H7 (cell line): ENCODE measurements at regions not wholly inside any gene's neighbourhood (a gene's known extent, or its start where the extent isn't known, plus 50 kb on each side); places are given as distances from the start of the nearest gene placed in this dataset.
"Not testable (repeated sequence)": the region's sequence is repeated elsewhere in the genome, so short reads cannot be mapped to it uniquely, and the experiment has no call there.

Experiments used
- DNase-seq: peaks from one replicate; pipeline ENCODE4 v3.0.0; 2012
- H3K27me3 ChIP-seq: 2 replicates; pipeline ENCODE4 v1.6.0; 2011; ENCODE audit warnings: mild to moderate bottlenecking, low read length; ENCODE audit not compliant: control insufficient read depth, insufficient read depth
- H3K36me3 ChIP-seq: replicated peaks from 2 replicates; pipeline ENCODE4 v1.5.1; 2011; ENCODE audit warnings: low read length; ENCODE audit not compliant: control insufficient read depth, insufficient read depth
- H3K4me3 ChIP-seq: 2 replicates; pipeline ENCODE4 v1.5.1; 2011; ENCODE audit warnings: low read depth, mild to moderate bottlenecking, control low read depth, low read length, moderate library complexity; ENCODE audit not compliant: insufficient read depth

DNA sequence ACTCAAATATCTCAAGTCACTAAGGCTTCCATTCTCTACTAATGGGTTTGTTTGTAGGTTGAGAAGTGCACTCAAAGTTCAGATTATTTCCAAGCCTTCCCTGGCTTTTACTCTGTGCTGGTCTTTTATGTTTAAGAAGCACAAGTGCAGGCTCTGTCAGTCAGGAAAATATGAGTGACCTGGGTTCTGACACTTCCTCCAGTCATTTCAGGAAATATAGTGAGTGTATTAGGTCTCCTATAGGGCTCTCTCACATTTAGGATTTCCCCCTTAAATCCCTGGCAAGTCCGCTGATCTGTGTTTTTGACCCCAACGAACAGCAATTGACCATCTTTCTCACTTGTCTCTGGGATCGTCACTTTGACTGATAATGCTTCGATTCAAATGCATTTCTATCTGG lies 210.2 kb downstream of the ARPP21 start:
- no peak overlapping the region for H3K4me3 ChIP-seq
- no peaks in the 10 kb centered on the region for H3K27me3 ChIP-seq
- no peaks in the 10 kb centered on the region for H3K36me3 ChIP-seq
- no peak for DNase-seq

DNA sequence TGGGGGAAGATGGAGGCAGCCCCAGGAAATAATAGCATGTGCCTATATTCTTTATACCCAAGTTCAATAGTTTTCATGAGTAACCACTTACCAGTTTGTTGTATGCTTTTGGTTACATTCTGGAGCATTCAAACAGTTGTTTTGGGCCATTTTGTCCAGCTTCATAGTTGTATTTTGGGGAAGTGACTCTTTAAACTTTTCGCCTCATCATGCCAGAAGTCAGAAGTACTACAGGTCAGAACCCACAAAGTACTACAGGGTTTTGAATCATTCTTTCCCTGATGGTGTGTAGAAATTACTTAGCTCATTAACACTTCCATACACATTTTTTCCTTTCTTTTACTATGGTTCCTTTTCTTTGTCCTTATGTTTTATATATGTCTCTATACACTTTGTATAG lies 210.6 kb downstream of the ARPP21 start:
- no peak overlapping the region for H3K4me3 ChIP-seq
- DNase-seq = no peak
- H3K36me3 ChIP-seq = no peaks in the 10 kb centered on the region
- no peaks in the 10 kb centered on the region for H3K27me3 ChIP-seq

DNA sequence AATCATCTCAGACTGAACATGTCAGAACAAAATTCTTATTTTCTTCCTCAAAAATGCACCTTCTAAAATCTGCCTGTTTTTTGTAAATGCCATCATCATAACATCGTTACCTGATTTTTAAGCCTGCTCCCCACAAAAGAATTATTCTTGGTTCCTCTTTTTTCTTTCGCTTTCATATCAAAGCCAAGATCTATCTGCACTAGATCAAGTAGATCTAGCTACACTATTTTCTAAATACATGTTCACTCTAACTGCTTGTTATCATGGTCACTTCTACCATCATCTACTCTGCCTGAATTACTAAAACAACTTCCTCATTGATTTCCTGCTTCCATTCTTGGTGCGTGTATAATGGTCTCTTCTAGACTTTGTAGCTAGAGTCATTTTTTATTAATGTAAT lies 217.7 kb downstream of the ARPP21 start:
- no peak for DNase-seq
- no peaks in the 10 kb centered on the region for H3K36me3 ChIP-seq
- no peaks in the 10 kb centered on the region for H3K27me3 ChIP-seq
- no peak overlapping the region for H3K4me3 ChIP-seq

DNA sequence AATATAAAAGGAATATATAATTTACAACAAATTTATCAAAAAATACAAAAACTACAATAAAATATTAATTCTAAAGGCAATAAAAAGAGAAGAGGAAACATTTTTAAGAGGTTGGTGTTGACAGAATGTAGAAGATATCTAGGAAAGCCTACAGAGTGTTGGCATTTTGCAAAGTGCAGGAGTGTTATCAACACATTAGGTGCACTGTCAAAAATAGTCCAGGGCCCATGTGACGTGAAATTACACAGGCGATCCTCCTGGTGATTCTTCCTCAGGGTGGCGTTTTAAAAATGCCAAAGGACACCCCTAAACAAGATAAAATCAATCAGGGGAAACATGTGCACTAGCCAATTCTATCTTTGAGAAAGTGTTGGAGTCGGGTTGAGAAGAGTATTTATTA lies 222.7 kb downstream of the ARPP21 start:
- no peak for DNase-seq
- Histone ChIP-seq H3K36me3 (no peaks in the 10 kb centered on the region), H3K27me3 (no peaks in the 10 kb centered on the region), H3K4me3 (no peak overlapping the region)

DNA sequence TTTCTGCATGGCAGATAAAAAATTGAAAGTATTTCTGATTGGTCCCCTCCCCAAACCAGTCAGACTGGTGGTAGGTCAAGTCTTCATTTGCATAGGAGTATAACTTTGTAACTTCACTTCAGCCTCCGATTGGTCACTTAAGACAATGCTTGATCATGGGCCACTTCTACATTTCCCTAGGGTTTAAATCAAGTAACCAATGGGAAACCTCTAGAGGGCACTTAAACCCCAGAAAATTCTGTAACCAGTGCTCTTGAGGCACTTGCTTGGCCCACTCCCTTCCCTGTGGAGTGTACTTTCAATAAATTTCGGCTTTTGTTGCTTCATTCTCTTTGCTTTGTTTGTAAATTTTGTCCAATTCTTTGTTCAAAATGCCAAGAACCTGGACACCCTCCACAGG lies 225.5 kb downstream of the ARPP21 start:
- Histone ChIP-seq H3K36me3 (no peaks in the 10 kb centered on the region), H3K4me3 (no peak overlapping the region), H3K27me3 (no peaks in the 10 kb centered on the region)
- DNase-seq = peak; percentile 0

DNA sequence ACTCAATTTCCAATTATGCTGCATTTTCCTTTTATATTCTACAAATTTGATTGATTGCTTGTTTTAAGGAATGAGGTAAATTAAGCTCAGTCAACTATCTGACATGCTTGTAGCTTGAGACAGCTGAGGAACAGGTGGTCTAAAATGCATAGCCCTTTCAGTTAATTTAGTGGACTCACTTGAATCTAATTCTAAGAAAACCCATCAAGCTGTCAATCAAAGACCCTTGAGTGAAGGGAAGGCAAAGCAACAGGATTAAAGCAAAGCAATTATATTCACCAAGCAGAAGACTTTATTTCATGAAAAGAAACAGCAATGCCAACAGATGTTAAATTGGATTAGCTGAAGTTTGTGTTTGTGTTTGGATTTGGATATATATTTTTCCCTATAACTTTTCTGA lies 228.5 kb downstream of the ARPP21 start:
- H3K36me3 ChIP-seq = no peaks in the 10 kb centered on the region
- no peaks in the 10 kb centered on the region for H3K27me3 ChIP-seq
- H3K4me3 ChIP-seq = no peak overlapping the region
- DNase-seq = no peak

DNA sequence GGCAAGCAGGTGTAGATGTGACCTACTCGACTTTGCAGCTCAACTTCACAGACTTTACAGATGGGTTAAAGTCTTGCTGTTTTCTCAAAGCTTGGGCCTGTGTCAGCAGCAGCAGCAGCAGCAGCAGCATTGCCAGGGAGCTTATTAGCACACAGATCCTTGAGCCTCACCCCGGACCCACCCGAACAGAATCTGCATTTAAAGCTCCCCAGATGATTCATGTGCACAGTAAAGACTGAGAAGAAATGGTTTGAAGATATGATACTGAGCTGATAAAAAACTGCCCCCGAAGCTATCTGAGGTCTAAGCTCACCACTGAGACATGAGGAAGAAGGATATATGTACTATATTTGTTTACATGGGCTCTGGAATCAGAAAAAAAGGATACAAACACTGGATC lies 231.7 kb downstream of the ARPP21 start:
- Histone ChIP-seq H3K4me3 (no peak overlapping the region), H3K36me3 (no peaks in the 10 kb centered on the region), H3K27me3 (no peaks in the 10 kb centered on the region)
- DNase-seq = no peak

DNA sequence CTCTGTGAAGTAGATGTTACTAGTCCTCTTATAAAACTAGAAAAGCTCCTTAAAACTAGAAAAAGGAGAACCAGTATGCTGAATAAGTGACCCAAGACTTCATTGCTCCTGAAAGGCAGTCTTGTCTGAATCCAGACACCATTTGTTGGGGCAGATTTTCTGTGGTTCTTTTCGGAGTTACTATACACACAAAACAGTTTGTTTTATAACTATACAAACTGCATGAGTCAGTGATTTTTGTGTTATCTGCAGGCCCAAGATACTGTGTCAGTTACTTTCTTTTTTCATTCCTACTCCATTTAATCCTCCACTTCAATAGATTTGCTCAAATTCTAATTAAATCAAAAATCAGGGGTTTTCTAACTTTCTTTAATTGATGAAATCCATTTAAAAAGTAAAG lies 244.6 kb downstream of the ARPP21 start:
- no peak overlapping the region for H3K4me3 ChIP-seq
- no peaks in the 10 kb centered on the region for H3K27me3 ChIP-seq
- DNase-seq = no peak
- H3K36me3 ChIP-seq = no peaks in the 10 kb centered on the region

DNA sequence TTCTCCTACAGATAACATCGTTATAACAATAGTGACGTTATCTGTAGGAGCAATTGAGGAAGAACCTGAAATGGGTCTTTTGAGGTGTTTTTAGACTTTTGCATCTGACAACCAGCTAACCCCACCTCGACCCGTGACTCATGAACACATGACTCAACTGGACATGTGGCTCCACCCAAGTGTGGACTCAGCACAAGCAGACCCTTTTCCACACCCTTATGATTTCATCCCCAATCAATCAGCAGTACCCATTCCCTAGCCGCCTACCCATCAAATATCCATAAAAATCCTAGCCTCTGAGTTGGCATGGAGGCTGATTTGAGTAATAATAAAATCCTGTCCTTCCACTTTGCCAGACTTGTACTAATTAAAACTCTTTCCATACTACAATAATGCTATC lies 255.4 kb downstream of the ARPP21 start:
- Histone ChIP-seq H3K36me3 (no peaks in the 10 kb centered on the region), H3K4me3 (no peak overlapping the region), H3K27me3 (no peaks in the 10 kb centered on the region)
- no peak for DNase-seq

DNA sequence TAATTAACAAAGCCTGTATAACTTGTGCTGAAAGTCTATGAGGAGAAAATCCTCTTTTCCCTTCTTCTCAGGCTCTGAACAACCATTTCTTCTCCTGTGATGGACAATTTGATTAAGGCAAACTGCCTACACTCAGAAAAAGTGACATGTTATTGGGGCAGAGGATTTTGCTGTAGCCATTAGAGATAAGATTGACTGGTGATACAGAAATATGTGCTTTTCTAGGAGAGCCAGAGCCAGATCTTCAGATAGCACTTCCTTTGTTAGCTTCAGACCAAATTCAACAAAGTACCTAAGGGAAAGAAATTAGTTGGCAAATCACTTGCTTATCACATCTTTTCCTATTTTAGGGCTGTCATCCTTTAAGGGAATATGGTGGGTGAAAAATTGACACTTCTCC lies 259.9 kb downstream of the ARPP21 start:
- Histone ChIP-seq H3K36me3 (no peaks in the 10 kb centered on the region), H3K27me3 (no peaks in the 10 kb centered on the region), H3K4me3 (no peak overlapping the region)
- DNase-seq = no peak

DNA sequence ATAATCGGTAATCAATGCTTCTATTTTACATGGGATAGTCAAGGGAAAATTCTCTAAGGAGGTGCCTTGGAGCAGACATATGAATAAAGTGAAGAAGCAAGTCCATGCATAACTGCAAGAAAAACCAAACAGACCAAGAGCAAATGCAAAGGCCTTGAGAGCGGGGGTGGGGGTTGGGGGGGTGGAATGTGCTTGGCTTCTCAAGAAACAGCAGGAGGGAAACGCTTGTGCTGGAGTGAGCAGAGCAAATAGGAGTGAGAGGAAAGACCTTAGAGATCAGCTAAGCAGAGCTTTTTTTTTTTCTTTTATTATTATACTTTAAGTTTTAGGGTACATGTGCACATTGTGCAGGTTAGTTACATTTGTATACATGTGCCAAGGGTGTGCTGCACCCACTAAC lies 260.8 kb downstream of the ARPP21 start:
- Histone ChIP-seq H3K27me3 (no peaks in the 10 kb centered on the region), H3K36me3 (no peaks in the 10 kb centered on the region), H3K4me3 (no peak overlapping the region)
- DNase-seq = peak; percentile 3

DNA sequence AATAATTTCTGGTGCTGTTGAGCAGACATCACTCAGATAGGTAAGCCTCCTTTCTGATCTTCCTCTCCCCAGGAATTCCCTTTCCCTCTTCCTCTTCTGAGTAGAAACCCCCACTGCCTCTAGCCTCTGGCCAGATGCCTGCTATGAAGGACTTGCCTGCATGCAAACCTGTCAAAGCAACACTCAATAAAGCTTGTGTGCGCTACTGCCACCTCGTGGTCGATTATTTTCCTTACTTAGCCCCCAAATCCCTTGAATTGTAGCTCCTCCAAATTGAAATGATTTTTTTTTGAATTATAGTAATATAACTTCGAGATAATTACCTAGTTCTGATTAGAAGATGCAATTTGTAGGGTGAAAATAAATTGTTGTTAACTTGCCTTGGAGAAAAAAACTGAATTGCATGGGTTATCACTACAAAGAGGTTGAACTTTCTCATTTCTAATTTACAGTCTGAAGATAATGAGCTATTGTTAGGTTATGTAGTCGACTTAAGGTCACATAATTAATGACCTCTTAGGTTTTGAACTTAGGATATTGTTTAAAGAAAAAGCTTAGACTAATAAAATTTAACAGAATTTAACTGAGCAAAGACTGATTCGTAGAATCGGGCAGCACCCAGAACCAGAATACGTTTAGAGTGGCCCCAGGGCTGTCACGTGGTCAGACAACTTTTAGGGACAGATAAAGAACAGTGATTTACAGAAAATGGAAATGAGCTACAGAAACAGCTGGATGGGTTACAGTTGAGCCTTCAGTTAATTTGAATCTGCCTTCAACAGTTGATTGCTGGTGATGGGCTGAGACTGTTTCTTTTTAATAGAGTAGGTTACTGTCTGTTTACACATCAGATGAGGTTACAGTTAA lies 269.3 kb downstream of the ARPP21 start:
- no peaks in the 10 kb centered on the region for H3K27me3 ChIP-seq
- no peak overlapping the region for H3K4me3 ChIP-seq
- DNase-seq = peak; percentile 8
- no peaks in the 10 kb centered on the region for H3K36me3 ChIP-seq

DNA sequence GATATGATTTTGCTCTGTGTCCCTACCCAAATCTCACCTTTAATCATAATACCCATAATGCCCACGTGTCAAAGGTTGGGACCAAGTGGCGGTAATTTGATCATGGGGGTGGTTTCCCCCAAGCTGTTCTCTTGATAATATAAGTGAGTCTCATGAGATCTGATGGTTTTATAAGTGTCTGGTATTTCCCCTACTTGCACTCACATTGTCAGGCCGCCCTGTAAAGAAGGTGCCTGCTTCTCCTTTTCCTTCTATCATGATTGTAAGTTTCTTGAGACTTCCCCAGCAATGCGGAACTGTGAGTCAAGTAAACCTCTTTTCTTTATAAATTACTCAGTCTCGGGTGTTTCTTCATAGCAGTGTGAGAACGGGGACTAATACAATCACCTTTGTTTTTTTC lies 279.8 kb downstream of the ARPP21 start:
- Histone ChIP-seq H3K27me3 (no peaks in the 10 kb centered on the region), H3K4me3 (no peak overlapping the region), H3K36me3 (no peaks in the 10 kb centered on the region)
- no peak for DNase-seq

DNA sequence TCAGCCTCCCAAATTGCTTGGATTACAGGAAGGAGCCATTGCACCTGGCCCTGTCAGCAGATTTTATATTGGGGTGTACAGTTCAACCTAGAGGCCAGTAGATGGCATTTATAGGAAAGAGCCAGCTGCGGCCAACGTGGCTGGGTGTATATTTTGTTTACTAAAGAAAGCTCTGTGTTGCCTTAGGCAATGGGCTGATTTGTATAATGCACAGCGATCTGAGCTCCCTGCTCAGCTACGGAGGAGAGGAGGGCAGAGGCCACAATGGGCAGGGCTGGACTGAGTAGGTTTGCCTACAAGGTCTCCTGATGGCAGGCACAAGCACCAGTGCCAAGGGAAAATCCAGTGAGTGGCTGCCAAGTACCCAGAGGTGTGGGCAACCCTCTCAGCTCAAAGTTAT lies 282.4 kb downstream of the ARPP21 start:
- no peak for DNase-seq
- Histone ChIP-seq H3K36me3 (no peaks in the 10 kb centered on the region), H3K27me3 (no peaks in the 10 kb centered on the region), H3K4me3 (no peak overlapping the region)

DNA sequence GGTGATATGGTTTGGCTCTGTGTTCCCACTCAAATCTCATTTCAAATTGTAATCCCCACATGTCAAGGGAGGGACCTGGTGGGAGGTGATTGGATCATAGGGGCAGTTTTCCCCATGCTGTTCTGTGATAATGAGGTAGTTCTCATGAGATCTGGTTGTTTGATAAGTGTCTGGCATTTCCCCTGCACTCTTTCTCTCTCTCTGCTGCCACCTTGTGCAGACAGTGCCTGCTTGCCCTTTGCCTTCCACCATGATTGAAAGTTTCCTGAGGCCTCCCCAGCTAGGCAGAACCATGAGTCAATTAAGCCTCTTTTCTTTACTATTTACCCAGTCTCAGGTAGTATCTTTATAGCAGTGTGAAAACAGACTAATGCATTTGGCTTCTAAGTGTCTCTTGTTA lies 284.7 kb downstream of the ARPP21 start:
- not testable (repeated sequence) for H3K36me3 ChIP-seq, H3K27me3 ChIP-seq, DNase-seq, H3K4me3 ChIP-seq

DNA sequence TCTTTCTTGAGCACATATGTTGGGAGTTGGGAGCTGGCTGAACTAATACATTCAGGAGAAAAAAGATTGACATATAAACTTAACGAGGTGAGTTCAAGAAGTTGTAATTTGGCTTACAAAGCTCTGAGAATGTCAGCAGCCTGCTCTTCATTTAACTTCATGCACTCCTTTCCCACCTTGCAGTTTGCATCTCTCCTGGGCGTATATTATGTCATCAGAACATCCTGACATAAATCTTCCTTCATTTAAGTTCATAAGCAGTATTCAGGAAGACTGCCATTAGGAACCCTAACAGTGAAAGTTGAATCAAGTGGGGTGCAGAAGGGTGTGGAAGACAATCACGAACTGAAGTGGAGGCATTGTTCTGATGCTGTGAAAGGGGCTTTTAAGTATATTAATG lies 288.1 kb downstream of the ARPP21 start:
- Histone ChIP-seq H3K4me3 (no peak overlapping the region), H3K36me3 (no peaks in the 10 kb centered on the region), H3K27me3 (no peaks in the 10 kb centered on the region)
- no peak for DNase-seq
